Liver (tissue), 8 donors: ENCODE measurements at regions not wholly inside any gene's neighbourhood (a gene's known extent, or its start where the extent isn't known, plus 50 kb on each side); places are given as distances from the start of the nearest gene placed in this dataset.

ENCODE experiments used
- DNase-seq: peaks from one replicate; pipeline ENCODE4 v3.0.0-alpha.2; 2017; ENCODE audit warnings: low spot score
- H3K27ac ChIP-seq, 2 donors: one replicate each; pipeline ENCODE4 v1.7.0; 2013; ENCODE audit warnings: inconsistent platforms in 2 of 2, low read length in 2 of 2, control low read depth in 1 of 2, low read depth in 1 of 2, mild to moderate bottlenecking in 1 of 2
- H3K27me3 ChIP-seq, 4 donors: one replicate each; pipeline versions ENCODE4 v1.6.1 to v1.7.0; 2013; ENCODE audit warnings: low read length in 3 of 4, inconsistent platforms in 1 of 4, mild to moderate bottlenecking in 1 of 4, moderate library complexity in 1 of 4; ENCODE audit not compliant: control insufficient read depth in 4 of 4, insufficient read depth in 4 of 4
- H3K36me3 ChIP-seq, 4 donors: one replicate each; pipeline versions ENCODE4 v1.6.1 to v1.7.0; 2013; ENCODE audit warnings: low read length in 3 of 4, mild to moderate bottlenecking in 3 of 4, low read depth in 1 of 4, moderate library complexity in 1 of 4; ENCODE audit not compliant: control insufficient read depth in 4 of 4, insufficient read depth in 3 of 4
- H3K4me1 ChIP-seq, 4 donors: one replicate each; pipeline versions ENCODE4 v1.6.1 to v1.7.0; 2013; ENCODE audit warnings: low read length in 3 of 4, mild to moderate bottlenecking in 3 of 4, moderate library complexity in 1 of 4; ENCODE audit not compliant: control insufficient read depth in 4 of 4, insufficient read depth in 4 of 4
- H3K4me3 ChIP-seq, 3 donors: one replicate each; pipeline versions ENCODE4 v1.6.1 to v1.7.0; 2013; ENCODE audit warnings: low read length in 3 of 3, control low read depth in 1 of 3, low read depth in 1 of 3, mild to moderate bottlenecking in 1 of 3
- H3K9ac ChIP-seq, 2 donors: one replicate each; pipeline ENCODE4 v1.7.0; 2013; ENCODE audit warnings: low read length in 2 of 2, mild to moderate bottlenecking in 2 of 2, moderate library complexity in 2 of 2, control low read depth in 1 of 2, low read depth in 1 of 2
- H3K9me3 ChIP-seq, 4 donors: one replicate each; pipeline versions ENCODE4 v1.6.1 to v1.7.0; 2013; ENCODE audit warnings: low read length in 3 of 4; ENCODE audit not compliant: control insufficient read depth in 4 of 4
- FOXA1 ChIP-seq: IDR thresholded peaks from 2 replicates; pipeline ENCODE4 v1.6.1; 2016; ENCODE audit warnings: antibody characterized with exemption
- GABPA ChIP-seq, 2 donors: IDR thresholded peaks in 1 of 2; conservative IDR thresholded peaks in 1 of 2; 2 replicates each; pipeline ENCODE4 v1.6.1; 2016; ENCODE audit warnings: antibody characterized with exemption in 2 of 2, mild to moderate bottlenecking in 1 of 2, moderate library complexity in 1 of 2
- HNF4A ChIP-seq, 2 donors: conservative IDR thresholded peaks; 2 replicates each; pipeline ENCODE4 v1.6.1; 2016; ENCODE audit warnings: antibody characterized with exemption in 2 of 2, mild to moderate bottlenecking in 2 of 2
- HNF4G ChIP-seq: IDR thresholded peaks from 2 replicates; pipeline ENCODE4 v1.6.1; 2016; ENCODE audit warnings: antibody characterized with exemption
- JUND ChIP-seq, 2 donors: IDR thresholded peaks; 2 replicates each; pipeline ENCODE4 v1.6.1; 2016; ENCODE audit warnings: antibody characterized with exemption in 2 of 2
- NR2F2 ChIP-seq: IDR thresholded peaks from 2 replicates; pipeline ENCODE4 v1.6.1; 2016; ENCODE audit warnings: antibody characterized with exemption
- RAD21 ChIP-seq, 2 donors: IDR thresholded peaks; 2 replicates each; pipeline ENCODE4 v1.6.1; 2016; ENCODE audit warnings: antibody characterized with exemption in 2 of 2, mild to moderate bottlenecking in 2 of 2
- RXRA ChIP-seq, 2 donors: IDR thresholded peaks; 2 replicates each; pipeline ENCODE4 v1.6.1; 2017 to 2018; ENCODE audit warnings: antibody characterized with exemption in 2 of 2, mild to moderate bottlenecking in 1 of 2
- SP1 ChIP-seq: IDR thresholded peaks from 2 replicates; pipeline ENCODE4 v1.6.1; 2018; ENCODE audit warnings: antibody characterized with exemption, mild to moderate bottlenecking
- TAF1 ChIP-seq: conservative IDR thresholded peaks from 2 replicates; pipeline ENCODE4 v1.6.1; 2016; ENCODE audit warnings: antibody characterized with exemption, mild to moderate bottlenecking
- YY1 ChIP-seq: IDR thresholded peaks from 2 replicates; pipeline ENCODE4 v1.6.1; 2016; ENCODE audit warnings: antibody characterized with exemption, mild to moderate bottlenecking
- WGBS: extraction: QIAGEN DNeasy Blood & Tissue Kit; methylation state at CpG from one replicate; pipeline ENCODE4 v1.1.7; 2013; 5-methylcytosine and 5-hydroxymethylcytosine counted together
- TF ChIP-seq, protein P1 (sequence below): IDR thresholded peaks from 2 replicates; pipeline ENCODE4 v1.6.1; 2016; ENCODE audit warnings: antibody characterized with exemption
- TF ChIP-seq, protein P2 (sequence below): IDR thresholded peaks from 2 replicates; pipeline ENCODE4 v1.6.1; 2016; ENCODE audit warnings: antibody characterized with exemption, mild to moderate bottlenecking
- TF ChIP-seq, protein P3 (sequence below): fragments of 150-350 bp; IDR thresholded peaks from 2 replicates; pipeline ENCODE4 v1.5.1; 2017; ENCODE audit warnings: improper control_type of control experiment, low read depth, low read length; ENCODE audit not compliant: missing input control
- TF ChIP-seq, protein P4 (sequence below): IDR thresholded peaks from 2 replicates; pipeline ENCODE4 v1.6.1; 2016; ENCODE audit warnings: antibody characterized with exemption
- donor health status: healthy.
- donor health status: healthy.
- donor health status: healthy.
- donor health status: healthy.
- donor health status: healthy.

DNA sequence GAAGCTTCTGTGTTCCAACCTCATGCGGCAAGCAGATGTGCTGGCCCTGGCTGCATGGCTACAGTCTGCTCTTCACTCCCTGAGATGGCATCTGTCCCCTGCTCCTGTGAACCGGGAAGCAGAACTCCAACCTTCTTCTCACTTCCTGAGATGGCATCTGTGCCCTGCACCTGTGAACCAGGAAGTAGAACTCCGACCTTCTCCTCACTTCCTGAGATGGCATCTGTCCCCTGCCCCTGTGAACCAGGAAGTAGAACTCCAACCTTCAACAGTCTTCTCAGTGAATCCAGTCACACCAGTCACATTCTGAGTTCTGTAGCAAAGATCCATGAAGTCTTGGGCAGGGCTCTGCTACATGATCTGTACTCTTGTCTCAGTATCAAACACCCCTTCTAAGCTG lies 887.2 kb upstream of the KLHL29 start (continued):
- no peak for TF ChIP-seq JUND (IDR thresholded peaks at IDR 0.05)
- TF ChIP-seq HNF4G: no peak

DNA sequence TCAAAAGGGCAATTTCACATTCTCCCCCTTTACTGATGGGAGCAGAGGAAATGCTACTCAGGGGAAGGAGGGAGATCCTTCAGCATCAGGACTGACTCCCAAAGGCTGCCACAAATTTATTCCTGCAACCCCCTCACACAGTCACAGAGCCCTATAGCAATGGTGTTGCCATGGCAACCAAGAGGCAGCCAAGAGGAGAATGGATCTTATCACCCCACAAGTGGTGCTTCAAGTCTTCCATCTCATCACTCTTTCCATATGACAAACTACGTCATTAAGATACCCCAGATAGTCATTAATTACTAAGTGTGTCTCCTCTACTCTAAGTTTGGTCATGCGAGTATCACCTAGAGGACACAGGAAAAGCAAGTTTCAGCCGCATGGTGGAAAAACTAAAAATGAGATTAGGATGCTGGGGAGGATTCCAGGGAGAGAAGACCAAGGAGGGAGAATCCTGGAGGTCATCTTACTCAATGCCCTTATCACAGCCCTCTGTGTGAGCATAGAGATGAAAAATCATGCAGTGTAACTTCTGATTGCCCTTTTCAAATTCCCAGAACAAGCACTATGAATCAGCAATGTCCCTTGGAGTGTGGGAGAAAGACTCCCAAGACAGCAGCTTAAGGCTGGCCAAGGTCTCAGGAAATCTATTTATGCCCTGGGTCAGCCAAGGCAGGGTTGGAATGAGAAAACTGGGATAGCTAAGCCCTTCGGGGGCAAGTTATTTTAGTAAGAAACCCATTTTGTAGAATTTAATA lies 885.7 kb upstream of the KLHL29 start:
- no peak for DNase-seq
- Histone ChIP-seq H3K27me3 (no peaks in the 10 kb centered on the region), H3K27ac (no peak overlapping the region), H3K4me3 (no peak overlapping the region), H3K36me3 (no peaks in the 10 kb centered on the region), H3K9ac (no peak overlapping the region), H3K9me3 (peaks cover 0 to 3% (median 0%) of the 10 kb centered on the region in 4 donors), H3K4me1 (no peaks in the 10 kb centered on the region)
- TF ChIP-seq RAD21 (IDR thresholded peaks at IDR 0.05) (peak in 1 of 2 donors; percentile 13), NR2F2 (peak; percentile 91), RXRA (IDR thresholded peaks at IDR 0.05) (peak in 1 of 2 donors; percentile 15), SP1 (peak; percentile 23), FOXA1 (no peak)
- 74% methylated on average over 4 of the region's 4 CpGs for WGBS

DNA sequence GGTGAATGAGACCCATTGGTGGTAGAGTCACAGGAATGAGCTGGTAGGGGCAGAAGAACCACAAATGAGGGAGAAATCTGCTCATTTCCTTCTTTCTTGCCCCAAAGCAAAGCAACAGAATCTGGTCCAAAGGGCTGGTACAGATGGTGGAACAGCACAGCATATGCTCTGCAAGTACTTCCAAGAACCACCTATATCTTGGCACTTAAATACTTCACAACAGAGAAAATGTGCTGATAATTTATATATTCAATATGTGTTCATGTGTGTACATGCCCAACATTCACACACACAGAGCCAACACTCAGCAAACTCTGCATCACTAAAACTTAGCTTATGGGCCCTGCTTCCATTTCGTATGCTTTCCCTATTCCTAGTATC lies 884.4 kb upstream of the KLHL29 start:
- 70% methylated on average over 1 of the region's 1 CpG for WGBS
- Histone ChIP-seq H3K27me3 (no peaks in the 10 kb centered on the region), H3K27ac (no peak overlapping the region), H3K36me3 (no peaks in the 10 kb centered on the region), H3K9me3 (peaks cover 0 to 3% (median 0%) of the 10 kb centered on the region in 4 donors), H3K4me1 (no peaks in the 10 kb centered on the region), H3K9ac (no peak overlapping the region), H3K4me3 (no peak overlapping the region)
- DNase-seq: no peak
- TF ChIP-seq, protein P1, sequence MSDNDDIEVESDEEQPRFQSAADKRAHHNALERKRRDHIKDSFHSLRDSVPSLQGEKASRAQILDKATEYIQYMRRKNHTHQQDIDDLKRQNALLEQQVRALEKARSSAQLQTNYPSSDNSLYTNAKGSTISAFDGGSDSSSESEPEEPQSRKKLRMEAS: no peak
- TF ChIP-seq, protein P2, sequence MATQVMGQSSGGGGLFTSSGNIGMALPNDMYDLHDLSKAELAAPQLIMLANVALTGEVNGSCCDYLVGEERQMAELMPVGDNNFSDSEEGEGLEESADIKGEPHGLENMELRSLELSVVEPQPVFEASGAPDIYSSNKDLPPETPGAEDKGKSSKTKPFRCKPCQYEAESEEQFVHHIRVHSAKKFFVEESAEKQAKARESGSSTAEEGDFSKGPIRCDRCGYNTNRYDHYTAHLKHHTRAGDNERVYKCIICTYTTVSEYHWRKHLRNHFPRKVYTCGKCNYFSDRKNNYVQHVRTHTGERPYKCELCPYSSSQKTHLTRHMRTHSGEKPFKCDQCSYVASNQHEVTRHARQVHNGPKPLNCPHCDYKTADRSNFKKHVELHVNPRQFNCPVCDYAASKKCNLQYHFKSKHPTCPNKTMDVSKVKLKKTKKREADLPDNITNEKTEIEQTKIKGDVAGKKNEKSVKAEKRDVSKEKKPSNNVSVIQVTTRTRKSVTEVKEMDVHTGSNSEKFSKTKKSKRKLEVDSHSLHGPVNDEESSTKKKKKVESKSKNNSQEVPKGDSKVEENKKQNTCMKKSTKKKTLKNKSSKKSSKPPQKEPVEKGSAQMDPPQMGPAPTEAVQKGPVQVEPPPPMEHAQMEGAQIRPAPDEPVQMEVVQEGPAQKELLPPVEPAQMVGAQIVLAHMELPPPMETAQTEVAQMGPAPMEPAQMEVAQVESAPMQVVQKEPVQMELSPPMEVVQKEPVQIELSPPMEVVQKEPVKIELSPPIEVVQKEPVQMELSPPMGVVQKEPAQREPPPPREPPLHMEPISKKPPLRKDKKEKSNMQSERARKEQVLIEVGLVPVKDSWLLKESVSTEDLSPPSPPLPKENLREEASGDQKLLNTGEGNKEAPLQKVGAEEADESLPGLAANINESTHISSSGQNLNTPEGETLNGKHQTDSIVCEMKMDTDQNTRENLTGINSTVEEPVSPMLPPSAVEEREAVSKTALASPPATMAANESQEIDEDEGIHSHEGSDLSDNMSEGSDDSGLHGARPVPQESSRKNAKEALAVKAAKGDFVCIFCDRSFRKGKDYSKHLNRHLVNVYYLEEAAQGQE: no peak
- TF ChIP-seq FOXA1: no peak

DNA sequence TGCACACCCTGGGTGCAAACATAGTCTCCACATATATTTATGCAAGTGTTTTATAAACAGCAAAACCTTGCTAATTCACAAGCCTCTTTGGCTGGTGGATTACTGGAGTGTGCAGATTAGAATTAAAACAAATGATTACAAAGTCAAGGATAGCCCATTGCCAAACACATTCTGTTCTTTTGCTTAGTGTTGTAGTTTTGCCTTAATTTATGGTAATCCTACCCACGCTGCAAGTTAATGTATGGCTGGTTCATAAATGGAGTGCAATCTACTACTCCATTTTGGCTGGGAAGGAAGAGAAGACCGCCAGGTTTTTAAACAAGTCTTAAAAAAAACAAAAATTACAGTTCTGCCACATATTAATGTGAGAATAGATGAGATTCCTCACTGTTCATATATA lies 883.1 kb upstream of the KLHL29 start:
- Histone ChIP-seq H3K4me1 (no peaks in the 10 kb centered on the region), H3K9ac (no peak overlapping the region), H3K27me3 (no peaks in the 10 kb centered on the region), H3K36me3 (no peaks in the 10 kb centered on the region), H3K4me3 (no peak overlapping the region), H3K27ac (no peak overlapping the region), H3K9me3 (peaks cover 0 to 3% (median 0%) of the 10 kb centered on the region in 4 donors)
- DNase-seq: no peak
- TF ChIP-seq, protein P1: no peak
- no peak for TF ChIP-seq HNF4A (conservative IDR thresholded peaks at IDR 0.05)
- no peak for TF ChIP-seq FOXA1
- TF ChIP-seq, protein P2: no peak
- TF ChIP-seq GABPA (IDR thresholded peaks at IDR 0.05 in 1 of 2, conservative IDR thresholded peaks at IDR 0.05 in 1 of 2): no peak
- no peak for TF ChIP-seq TAF1
- TF ChIP-seq SP1: no peak
- no peak for TF ChIP-seq YY1
- TF ChIP-seq, protein P3, sequence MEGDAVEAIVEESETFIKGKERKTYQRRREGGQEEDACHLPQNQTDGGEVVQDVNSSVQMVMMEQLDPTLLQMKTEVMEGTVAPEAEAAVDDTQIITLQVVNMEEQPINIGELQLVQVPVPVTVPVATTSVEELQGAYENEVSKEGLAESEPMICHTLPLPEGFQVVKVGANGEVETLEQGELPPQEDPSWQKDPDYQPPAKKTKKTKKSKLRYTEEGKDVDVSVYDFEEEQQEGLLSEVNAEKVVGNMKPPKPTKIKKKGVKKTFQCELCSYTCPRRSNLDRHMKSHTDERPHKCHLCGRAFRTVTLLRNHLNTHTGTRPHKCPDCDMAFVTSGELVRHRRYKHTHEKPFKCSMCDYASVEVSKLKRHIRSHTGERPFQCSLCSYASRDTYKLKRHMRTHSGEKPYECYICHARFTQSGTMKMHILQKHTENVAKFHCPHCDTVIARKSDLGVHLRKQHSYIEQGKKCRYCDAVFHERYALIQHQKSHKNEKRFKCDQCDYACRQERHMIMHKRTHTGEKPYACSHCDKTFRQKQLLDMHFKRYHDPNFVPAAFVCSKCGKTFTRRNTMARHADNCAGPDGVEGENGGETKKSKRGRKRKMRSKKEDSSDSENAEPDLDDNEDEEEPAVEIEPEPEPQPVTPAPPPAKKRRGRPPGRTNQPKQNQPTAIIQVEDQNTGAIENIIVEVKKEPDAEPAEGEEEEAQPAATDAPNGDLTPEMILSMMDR: no peak
- TF ChIP-seq HNF4G: no peak
- TF ChIP-seq, protein P4, sequence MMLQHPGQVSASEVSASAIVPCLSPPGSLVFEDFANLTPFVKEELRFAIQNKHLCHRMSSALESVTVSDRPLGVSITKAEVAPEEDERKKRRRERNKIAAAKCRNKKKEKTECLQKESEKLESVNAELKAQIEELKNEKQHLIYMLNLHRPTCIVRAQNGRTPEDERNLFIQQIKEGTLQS: no peak
- no peak for TF ChIP-seq JUND (IDR thresholded peaks at IDR 0.05)
- 65% methylated on average over 2 of the region's 2 CpGs for WGBS
